ENCODE measurements at regions not wholly inside any gene's neighbourhood (a gene's known extent, or its start where the extent isn't known, plus 50 kb on each side); places are given as distances from the start of the nearest gene placed in this dataset.

- no peak overlapping the region for H3K4me2 ChIP-seq (ENCODE audit: low read length)
Measured at GRCh38 chr6:139457476-139457875, 83.0 kb upstream of the CITED2 start.

GRCh38 chr6:139452148-139452876 is 77.9 kb upstream of the CITED2 start:
- no peaks in the 10 kb centered on the region for H3K36me3 ChIP-seq (ENCODE audit: insufficient read depth, low read length)
- H3K27me3 ChIP-seq (ENCODE audit: insufficient read depth, low read length): 0 out of 2 replicates have a peak, but pooled peaks cover under 1% of the 10 kb centered on the region
- no peaks in the 10 kb centered on the region for H3K79me2 ChIP-seq (ENCODE audit: insufficient read depth, low read length)
- H2AFZ ChIP-seq (ENCODE audit: low read length): no peak overlapping the region
- no peaks in the 10 kb centered on the region for H3F3A ChIP-seq (ENCODE audit: insufficient read depth, low read length)
- H3K9me3 ChIP-seq (ENCODE audit: low read length): no peaks in the 10 kb centered on the region
- no peak overlapping the region for H3K27ac ChIP-seq (ENCODE audit: low read depth, low read length, poor library complexity, severe bottlenecking)
- H3K4me2 ChIP-seq (ENCODE audit: low read length): no peak overlapping the region
- no peaks in the 10 kb centered on the region for H4K20me1 ChIP-seq (ENCODE audit: insufficient read depth, low read length)
- H3K9ac ChIP-seq (ENCODE audit: low read length): no peak overlapping the region
- TF ChIP-seq CTCF (IDR thresholded peaks at IDR 0.05; ENCODE audit: low read length) (no peak), EZH2 (IDR thresholded peaks at IDR 0.05; ENCODE audit: borderline replicate concordance, low read length) (no peak)
- H3K4me1 ChIP-seq (ENCODE audit: insufficient read depth, low read length, severe bottlenecking): no peaks in the 10 kb centered on the region
- no peaks in the 10 kb centered on the region for H3K9me2 ChIP-seq (ENCODE audit: low read depth, low read length)
- H3K4me3 ChIP-seq (ENCODE audit: low read depth, low read length, poor library complexity, severe bottlenecking): no peak overlapping the region

More at GRCh38 chr6:139457476-139457875, 83.0 kb upstream of the CITED2 start:
- H4K20me1 ChIP-seq (ENCODE audit: insufficient read depth, low read length): no peaks in the 10 kb centered on the region
- no peak overlapping the region for H3K9ac ChIP-seq (ENCODE audit: low read length)
- no peaks in the 10 kb centered on the region for H3K9me3 ChIP-seq (ENCODE audit: low read length)
- H3K27ac ChIP-seq (ENCODE audit: low read depth, low read length, poor library complexity, severe bottlenecking): no peak overlapping the region
- TF ChIP-seq EZH2 (IDR thresholded peaks at IDR 0.05; ENCODE audit: borderline replicate concordance, low read length) (no peak), CTCF (IDR thresholded peaks at IDR 0.05; ENCODE audit: low read length) (no peak)
- no peak overlapping the region for H2AFZ ChIP-seq (ENCODE audit: low read length)
- H3K27me3 ChIP-seq (ENCODE audit: insufficient read depth, low read length): peaks cover 4% of the 10 kb centered on the region; the same call in 1 of the 2 replicates
- no peaks in the 10 kb centered on the region for H3K9me2 ChIP-seq (ENCODE audit: low read depth, low read length)
- H3K4me1 ChIP-seq (ENCODE audit: insufficient read depth, low read length, severe bottlenecking): no peaks in the 10 kb centered on the region
- H3F3A ChIP-seq (ENCODE audit: insufficient read depth, low read length): no peaks in the 10 kb centered on the region
- no peaks in the 10 kb centered on the region for H3K79me2 ChIP-seq (ENCODE audit: insufficient read depth, low read length)
- H3K36me3 ChIP-seq (ENCODE audit: insufficient read depth, low read length): no peaks in the 10 kb centered on the region
- no peak overlapping the region for H3K4me3 ChIP-seq (ENCODE audit: low read depth, low read length, poor library complexity, severe bottlenecking)

- no peak overlapping the region for H2AFZ ChIP-seq (ENCODE audit: low read length)
- H3K9me3 ChIP-seq (ENCODE audit: low read length): no peaks in the 10 kb centered on the region
- TF ChIP-seq EZH2 (IDR thresholded peaks at IDR 0.05; ENCODE audit: borderline replicate concordance, low read length): no peak
- no peak for TF ChIP-seq CTCF (IDR thresholded peaks at IDR 0.05; ENCODE audit: low read length)
- no peak overlapping the region for H3K27ac ChIP-seq (ENCODE audit: low read depth, low read length, poor library complexity, severe bottlenecking)
- no peak overlapping the region for H3K4me2 ChIP-seq (ENCODE audit: low read length)
- no peak overlapping the region for H3K4me3 ChIP-seq (ENCODE audit: low read depth, low read length, poor library complexity, severe bottlenecking)
- no peaks in the 10 kb centered on the region for H3F3A ChIP-seq (ENCODE audit: insufficient read depth, low read length)
- no peaks in the 10 kb centered on the region for H3K79me2 ChIP-seq (ENCODE audit: insufficient read depth, low read length)
- no peak overlapping the region for H3K9ac ChIP-seq (ENCODE audit: low read length)
- H3K4me1 ChIP-seq (ENCODE audit: insufficient read depth, low read length, severe bottlenecking): no peaks in the 10 kb centered on the region
- no peaks in the 10 kb centered on the region for H3K36me3 ChIP-seq (ENCODE audit: insufficient read depth, low read length)
- H3K9me2 ChIP-seq (ENCODE audit: low read depth, low read length): no peaks in the 10 kb centered on the region
- no peaks in the 10 kb centered on the region for H4K20me1 ChIP-seq (ENCODE audit: insufficient read depth, low read length)
- H3K27me3 ChIP-seq (ENCODE audit: insufficient read depth, low read length): no peaks in the 10 kb centered on the region
Measured at GRCh38 chr6:139449611-139450000, 75.2 kb upstream of the CITED2 start.
